ENCODE measurements at regions not wholly inside any gene's neighbourhood (a gene's known extent, or its start where the extent isn't known, plus 50 kb on each side); places are given as distances from the start of the nearest gene placed in this dataset.
"Not testable (repeated sequence)": the region's sequence is repeated elsewhere in the genome, so short reads cannot be mapped to it uniquely, and the experiment has no call there.

- no peaks in the 10 kb centered on the region for H3K36me3 Mint-ChIP-seq (ENCODE audit: insufficient read depth, unreplicated experiment)
- H3K27me3 Mint-ChIP-seq (ENCODE audit: unreplicated experiment): no peaks in the 10 kb centered on the region
- CTCF ChIA-PET: no interaction called here
These were observed 104.9 kb upstream of the ACBD5 start for GRCh38 chr10:27345455-27345920.

GRCh38 chr10:27344568-27345454 lies 104.2 kb upstream of the ACBD5 start:
- Mint-ChIP-seq H3K4me3 (ENCODE audit: low read depth, unreplicated experiment) (no peak overlapping the region), H3K27me3 (ENCODE audit: unreplicated experiment) (no peaks in the 10 kb centered on the region), H3K36me3 (ENCODE audit: insufficient read depth, unreplicated experiment) (no peaks in the 10 kb centered on the region), H3K27ac (ENCODE audit: unreplicated experiment) (no peak overlapping the region), H3K9me3 (ENCODE audit: low read depth, unreplicated experiment) (no peaks in the 10 kb centered on the region), H3K4me1 (ENCODE audit: low read depth, unreplicated experiment) (peaks cover 15% of the 10 kb centered on the region)
- CTCF ChIA-PET: interaction anchor here (0.7 kb wide), 1 partner anchor 45 kb away, joined by 3 read pairs; no protein-coding TSS in a partner anchor
- BruUV-seq (replicated peaks): no TSS peak
- no peak for DNase-seq
- intact Hi-C loops (cut with micrococcal nuclease; ENCODE audit: unreplicated experiment): no loop called here
- TF ChIP-seq CTCF (IDR thresholded peaks at IDR 0.05; ENCODE audit: unreplicated experiment): no peak

More at GRCh38 chr10:27345455-27345920, 104.9 kb upstream of the ACBD5 start:
- no peak overlapping the region for H3K27ac Mint-ChIP-seq (ENCODE audit: unreplicated experiment)
- TF ChIP-seq CTCF (IDR thresholded peaks at IDR 0.05; ENCODE audit: unreplicated experiment): no peak
- DNase-seq: no peak
- no peaks in the 10 kb centered on the region for H3K9me3 Mint-ChIP-seq (ENCODE audit: low read depth, unreplicated experiment)
- no TSS peak for BruUV-seq (replicated peaks)
- H3K4me1 Mint-ChIP-seq (ENCODE audit: low read depth, unreplicated experiment): peaks cover 15% of the 10 kb centered on the region
- intact Hi-C loops (cut with micrococcal nuclease; ENCODE audit: unreplicated experiment): no loop called here
- no peak overlapping the region for H3K4me3 Mint-ChIP-seq (ENCODE audit: low read depth, unreplicated experiment)

- BruUV-seq (replicated peaks): no TSS peak
- no peak for DNase-seq
- H3K27me3 Mint-ChIP-seq (ENCODE audit: unreplicated experiment): no peaks in the 10 kb centered on the region
- no peaks in the 10 kb centered on the region for H3K9me3 Mint-ChIP-seq (ENCODE audit: low read depth, unreplicated experiment)
- H3K4me1 Mint-ChIP-seq (ENCODE audit: low read depth, unreplicated experiment): no peaks in the 10 kb centered on the region
- CTCF ChIA-PET: no interaction called here
- no peak overlapping the region for H3K4me3 Mint-ChIP-seq (ENCODE audit: low read depth, unreplicated experiment)
- no peak overlapping the region for H3K27ac Mint-ChIP-seq (ENCODE audit: unreplicated experiment)
- H3K36me3 Mint-ChIP-seq (ENCODE audit: insufficient read depth, unreplicated experiment): no peaks in the 10 kb centered on the region
- intact Hi-C loops (cut with micrococcal nuclease; ENCODE audit: unreplicated experiment): no loop called here
- TF ChIP-seq CTCF (IDR thresholded peaks at IDR 0.05; ENCODE audit: unreplicated experiment): no peak
These were observed 100.4 kb upstream of the ACBD5 start for GRCh38 chr10:27341001-27341400.

- H3K4me1 Mint-ChIP-seq (ENCODE audit: low read depth, unreplicated experiment); H3K36me3 Mint-ChIP-seq (ENCODE audit: insufficient read depth, unreplicated experiment); intact Hi-C loops (cut with micrococcal nuclease; ENCODE audit: unreplicated experiment); CTCF ChIA-PET; H3K4me3 Mint-ChIP-seq (ENCODE audit: low read depth, unreplicated experiment); BruUV-seq (replicated peaks); DNase-seq; H3K9me3 Mint-ChIP-seq (ENCODE audit: low read depth, unreplicated experiment); H3K27me3 Mint-ChIP-seq (ENCODE audit: unreplicated experiment); H3K27ac Mint-ChIP-seq (ENCODE audit: unreplicated experiment): not testable (repeated sequence)
These were observed 94.6 kb upstream of the ACBD5 start for GRCh38 chr10:27335246-27335645.

- CTCF ChIA-PET: no interaction called here
- no peaks in the 10 kb centered on the region for H3K36me3 Mint-ChIP-seq (ENCODE audit: insufficient read depth, unreplicated experiment)
- H3K27ac Mint-ChIP-seq (ENCODE audit: unreplicated experiment): no peak overlapping the region
- intact Hi-C loops (cut with micrococcal nuclease; ENCODE audit: unreplicated experiment): no loop called here
- H3K4me1 Mint-ChIP-seq (ENCODE audit: low read depth, unreplicated experiment): no peaks in the 10 kb centered on the region
- TF ChIP-seq CTCF (IDR thresholded peaks at IDR 0.05; ENCODE audit: unreplicated experiment): no peak
- H3K27me3 Mint-ChIP-seq (ENCODE audit: unreplicated experiment): no peaks in the 10 kb centered on the region
- no TSS peak for BruUV-seq (replicated peaks)
- no peak overlapping the region for H3K4me3 Mint-ChIP-seq (ENCODE audit: low read depth, unreplicated experiment)
- H3K9me3 Mint-ChIP-seq (ENCODE audit: low read depth, unreplicated experiment): no peaks in the 10 kb centered on the region
- DNase-seq: no peak
These were observed 89.5 kb upstream of the ACBD5 start for GRCh38 chr10:27330074-27330473.
